ENCODE measurements at regions not wholly inside any gene's neighbourhood (a gene's known extent, or its start where the extent isn't known, plus 50 kb on each side); places are given as distances from the start of the nearest gene placed in this dataset.

DNA sequence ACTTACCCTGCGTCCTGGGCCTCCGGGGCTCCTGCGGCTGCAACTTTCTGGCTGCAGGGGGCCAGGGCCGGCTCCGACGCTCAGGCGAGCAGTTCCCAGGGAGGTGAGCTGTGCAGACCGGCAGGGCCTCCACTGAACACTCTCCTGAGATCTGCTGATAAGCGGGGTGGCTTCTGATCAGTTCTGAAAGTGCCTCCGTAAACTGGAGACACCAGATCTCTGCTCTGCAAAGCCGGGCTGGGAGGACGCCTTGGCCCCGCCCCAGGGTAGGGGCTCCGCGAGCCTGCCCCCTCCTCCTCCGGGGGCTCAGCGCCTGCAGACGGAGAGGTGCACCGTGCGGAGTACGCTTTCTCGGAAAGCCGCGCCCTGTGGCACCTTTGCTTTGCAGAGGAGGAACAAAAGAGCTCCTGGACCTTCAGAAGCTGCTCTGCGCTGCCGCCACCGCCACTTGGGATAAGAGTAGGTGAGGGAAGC is 141.3 kb upstream of the VKORC1L1 start:
- peak overlapping the region in 2 of 3 experiments; percentile 29 to 51 for H3K4me3 ChIP-seq (ENCODE audit: control insufficient read depth in 2 of 3, extremely low read depth in 1 of 3, insufficient read depth in 2 of 3, low read depth in 1 of 3, low read length in 3 of 3)
- H3K4me1 ChIP-seq (ENCODE audit: control insufficient read depth, extremely low read depth, insufficient read depth, low read length), result peaks cover 2% of the 10 kb centered on the region
- H3K9ac ChIP-seq (ENCODE audit: control insufficient read depth, extremely low read depth, insufficient read depth, low read length), result peak overlapping the region; percentile 41
- no peaks in the 10 kb centered on the region for H3K9me3 ChIP-seq (ENCODE audit: control insufficient read depth, low read depth, low read length)
- peak in 1 of 3 experiments; percentile 29 for TF ChIP-seq CTCF (optimal IDR thresholded peaks at IDR 0.05 in 1 of 3, IDR thresholded peaks at IDR 0.05 in 1 of 3, conservative IDR thresholded peaks at IDR 0.05 in 1 of 3; ENCODE audit: extremely low read depth in 1 of 3, insufficient read depth in 2 of 3, low read length in 3 of 3)
- TF ChIP-seq EZH2 (IDR thresholded peaks at IDR 0.05; ENCODE audit: low read length), result no peak
- no peaks in the 10 kb centered on the region for H3K9me1 ChIP-seq (ENCODE audit: control insufficient read depth, extremely low read depth, insufficient read depth, low read length)
- dilution Hi-C loops (cut with MboI; ENCODE audit: extremely low pct_ligation_motif_present, low sequenced_read_pairs), result no loop called here
- H4K20me1 ChIP-seq (ENCODE audit: control insufficient read depth, extremely low read depth, insufficient read depth, low read length), result no peaks in the 10 kb centered on the region
- H3K27me3 ChIP-seq (ENCODE audit: control insufficient read depth, extremely low read depth, insufficient read depth, low read length), result no peaks in the 10 kb centered on the region
- H3K36me3 ChIP-seq (ENCODE audit: control insufficient read depth in 2 of 2, extremely low read depth in 1 of 2, insufficient read depth in 2 of 2, low read length in 2 of 2), result no peaks in the 10 kb centered on the region
- H3K79me2 ChIP-seq (ENCODE audit: control insufficient read depth, insufficient read depth, low read length), result no peaks in the 10 kb centered on the region
- no peak overlapping the region for H3K27ac ChIP-seq (ENCODE audit: control insufficient read depth, insufficient read depth, low read length)
- DNase-seq (ENCODE audit: low read depth, low spot score) (no peak), FAIRE-seq (no peak)
- H2AFZ ChIP-seq (ENCODE audit: control insufficient read depth, low read length), result peak overlapping the region; percentile 5
- peak overlapping the region; percentile 74 for H3K4me2 ChIP-seq (ENCODE audit: control insufficient read depth, extremely low read depth, insufficient read depth, low read depth, low read length)

- Histone ChIP-seq H3K9ac (ENCODE audit: control insufficient read depth, extremely low read depth, insufficient read depth, low read length) (no peak overlapping the region), H2AFZ (ENCODE audit: control insufficient read depth, low read length) (no peak overlapping the region), H3K79me2 (ENCODE audit: control insufficient read depth, insufficient read depth, low read length) (peaks cover 7% of the 10 kb centered on the region), H3K9me3 (ENCODE audit: control insufficient read depth, low read depth, low read length) (no peaks in the 10 kb centered on the region), H3K4me3 (ENCODE audit: control insufficient read depth in 2 of 3, extremely low read depth in 1 of 3, insufficient read depth in 2 of 3, low read depth in 1 of 3, low read length in 3 of 3) (no peak overlapping the region), H4K20me1 (ENCODE audit: control insufficient read depth, extremely low read depth, insufficient read depth, low read length) (no peaks in the 10 kb centered on the region), H3K27ac (ENCODE audit: control insufficient read depth, insufficient read depth, low read length) (no peak overlapping the region), H3K4me1 (ENCODE audit: control insufficient read depth, extremely low read depth, insufficient read depth, low read length) (no peaks in the 10 kb centered on the region), H3K4me2 (ENCODE audit: control insufficient read depth, extremely low read depth, insufficient read depth, low read depth, low read length) (no peak overlapping the region), H3K27me3 (ENCODE audit: control insufficient read depth, extremely low read depth, insufficient read depth, low read length) (no peaks in the 10 kb centered on the region), H3K9me1 (ENCODE audit: control insufficient read depth, extremely low read depth, insufficient read depth, low read length) (no peaks in the 10 kb centered on the region), H3K36me3 (ENCODE audit: control insufficient read depth in 2 of 2, extremely low read depth in 1 of 2, insufficient read depth in 2 of 2, low read length in 2 of 2) (no peaks in the 10 kb centered on the region)
- dilution Hi-C loops (cut with MboI; ENCODE audit: extremely low pct_ligation_motif_present, low sequenced_read_pairs), result no loop called here
- TF ChIP-seq EZH2 (IDR thresholded peaks at IDR 0.05; ENCODE audit: low read length), result no peak
- TF ChIP-seq CTCF (optimal IDR thresholded peaks at IDR 0.05 in 1 of 3, IDR thresholded peaks at IDR 0.05 in 1 of 3, conservative IDR thresholded peaks at IDR 0.05 in 1 of 3; ENCODE audit: extremely low read depth in 1 of 3, insufficient read depth in 2 of 3, low read length in 3 of 3), result no peak
- no peak for DNase-seq (ENCODE audit: low read depth, low spot score)
- FAIRE-seq, result no peak
Observed at GRCh38 chr7:65744406-65744805, 128.5 kb upstream of the VKORC1L1 start.

All from keratinocyte (primary cell).